ENCODE measurements at regions not wholly inside any gene's neighbourhood (a gene's known extent, or its start where the extent isn't known, plus 50 kb on each side); places are given as distances from the start of the nearest gene placed in this dataset.
"Not testable (repeated sequence)": the region's sequence is repeated elsewhere in the genome, so short reads cannot be mapped to it uniquely, and the experiment has no call there.

- POLR2A ChIA-PET; H3K79me2 ChIP-seq (ENCODE audit: insufficient read depth, low read depth, low read length); DNase-seq (ENCODE audit: low spot score); intact Hi-C loops (cut with micrococcal nuclease; ENCODE audit: unreplicated experiment); H3K27ac ChIP-seq (ENCODE audit: low read depth, low read length, poor library complexity, severe bottlenecking); H3K4me3 ChIP-seq (ENCODE audit: low read depth, low read length, poor library complexity, severe bottlenecking); CTCF ChIA-PET (ENCODE audit: unreplicated experiment); H4K20me1 ChIP-seq (ENCODE audit: insufficient read depth, low read length); BruUV-seq (replicated peaks); H3K9me2 ChIP-seq (ENCODE audit: insufficient read depth, low read length); H3K36me3 ChIP-seq (ENCODE audit: insufficient read depth, low read length); H2AFZ ChIP-seq (ENCODE audit: low read length); H3K4me2 ChIP-seq (ENCODE audit: low read length); H3K9me3 ChIP-seq (ENCODE audit: low read length): not testable (repeated sequence)
- peaks cover 16% of the 10 kb centered on the region for H3K4me1 ChIP-seq (ENCODE audit: insufficient read depth, low read length, poor library complexity, severe bottlenecking)
These were observed 188.3 kb downstream of the OR4M2 start for GRCh38 chr15:22268654-22269053.

- H3K79me2 ChIP-seq (ENCODE audit: insufficient read depth, low read depth, low read length); CTCF ChIA-PET (ENCODE audit: unreplicated experiment): not testable (repeated sequence)
These were observed 186.2 kb upstream of the GOLGA6L22 start for GRCh38 chr15:22272286-22273160.

GRCh38 chr15:22273185-22273584 lies 185.5 kb upstream of the GOLGA6L22 start:
- DNase-seq (ENCODE audit: low spot score); CTCF ChIA-PET (ENCODE audit: unreplicated experiment); H4K20me1 ChIP-seq (ENCODE audit: insufficient read depth, low read length); H3K79me2 ChIP-seq (ENCODE audit: insufficient read depth, low read depth, low read length); H3K4me3 ChIP-seq (ENCODE audit: low read depth, low read length, poor library complexity, severe bottlenecking); POLR2A ChIA-PET; H3K4me2 ChIP-seq (ENCODE audit: low read length); intact Hi-C loops (cut with micrococcal nuclease; ENCODE audit: unreplicated experiment); H3K4me1 ChIP-seq (ENCODE audit: insufficient read depth, low read length, poor library complexity, severe bottlenecking); H3K9me2 ChIP-seq (ENCODE audit: insufficient read depth, low read length); H3K27ac ChIP-seq (ENCODE audit: low read depth, low read length, poor library complexity, severe bottlenecking); BruUV-seq (replicated peaks); H2AFZ ChIP-seq (ENCODE audit: low read length); H3K9me3 ChIP-seq (ENCODE audit: low read length); H3K36me3 ChIP-seq (ENCODE audit: insufficient read depth, low read length): not testable (repeated sequence)

More at GRCh38 chr15:22272286-22273160, 186.2 kb upstream of the GOLGA6L22 start:
- BruUV-seq (replicated peaks); H3K4me2 ChIP-seq (ENCODE audit: low read length); H3K4me3 ChIP-seq (ENCODE audit: low read depth, low read length, poor library complexity, severe bottlenecking); intact Hi-C loops (cut with micrococcal nuclease; ENCODE audit: unreplicated experiment); DNase-seq (ENCODE audit: low spot score); H2AFZ ChIP-seq (ENCODE audit: low read length); H3K4me1 ChIP-seq (ENCODE audit: insufficient read depth, low read length, poor library complexity, severe bottlenecking); H3K27ac ChIP-seq (ENCODE audit: low read depth, low read length, poor library complexity, severe bottlenecking); H4K20me1 ChIP-seq (ENCODE audit: insufficient read depth, low read length); H3K9me2 ChIP-seq (ENCODE audit: insufficient read depth, low read length); H3K36me3 ChIP-seq (ENCODE audit: insufficient read depth, low read length); H3K9me3 ChIP-seq (ENCODE audit: low read length): not testable (repeated sequence)
- POLR2A ChIA-PET, result interaction anchor here (0.6 kb wide), 1 partner anchor 25 kb away, joined by 3 read pairs; no protein-coding TSS in a partner anchor

- intact Hi-C loops (cut with micrococcal nuclease; ENCODE audit: unreplicated experiment); POLR2A ChIA-PET; H3K79me2 ChIP-seq (ENCODE audit: insufficient read depth, low read depth, low read length); H3K9me3 ChIP-seq (ENCODE audit: low read length); H3K36me3 ChIP-seq (ENCODE audit: insufficient read depth, low read length); CTCF ChIA-PET (ENCODE audit: unreplicated experiment); H2AFZ ChIP-seq (ENCODE audit: low read length); H3K4me1 ChIP-seq (ENCODE audit: insufficient read depth, low read length, poor library complexity, severe bottlenecking); H3K9me2 ChIP-seq (ENCODE audit: insufficient read depth, low read length); H3K4me2 ChIP-seq (ENCODE audit: low read length); BruUV-seq (replicated peaks); DNase-seq (ENCODE audit: low spot score); H3K4me3 ChIP-seq (ENCODE audit: low read depth, low read length, poor library complexity, severe bottlenecking); H3K27ac ChIP-seq (ENCODE audit: low read depth, low read length, poor library complexity, severe bottlenecking); H4K20me1 ChIP-seq (ENCODE audit: insufficient read depth, low read length): not testable (repeated sequence)
These were observed 184.3 kb upstream of the GOLGA6L22 start for GRCh38 chr15:22274376-22274775.

- BruUV-seq (replicated peaks); H3K79me2 ChIP-seq (ENCODE audit: insufficient read depth, low read depth, low read length); H3K9me3 ChIP-seq (ENCODE audit: low read length); H2AFZ ChIP-seq (ENCODE audit: low read length); H3K27ac ChIP-seq (ENCODE audit: low read depth, low read length, poor library complexity, severe bottlenecking); H3K9me2 ChIP-seq (ENCODE audit: insufficient read depth, low read length); H3K4me2 ChIP-seq (ENCODE audit: low read length); H4K20me1 ChIP-seq (ENCODE audit: insufficient read depth, low read length); CTCF ChIA-PET (ENCODE audit: unreplicated experiment); H3K4me3 ChIP-seq (ENCODE audit: low read depth, low read length, poor library complexity, severe bottlenecking); H3K36me3 ChIP-seq (ENCODE audit: insufficient read depth, low read length); H3K4me1 ChIP-seq (ENCODE audit: insufficient read depth, low read length, poor library complexity, severe bottlenecking); DNase-seq (ENCODE audit: low spot score): not testable (repeated sequence)
- intact Hi-C loops (cut with micrococcal nuclease; ENCODE audit: unreplicated experiment), result loop anchor here (5.0 kb wide), 1 partner anchor 1923 kb away; no protein-coding TSS in a partner anchor
- POLR2A ChIA-PET, result interaction anchor here (0.8 kb wide), 1 partner anchor 1636 kb away, joined by 3 read pairs; no protein-coding TSS in a partner anchor
These were observed 177.9 kb upstream of the GOLGA6L22 start for GRCh38 chr15:22280770-22281169.

- POLR2A ChIA-PET; BruUV-seq (replicated peaks): not testable (repeated sequence)
- intact Hi-C loops (cut with micrococcal nuclease; ENCODE audit: unreplicated experiment), result loop anchor here (5.0 kb wide), 1 partner anchor 1926 kb away; no protein-coding TSS in a partner anchor
These were observed 175.7 kb upstream of the GOLGA6L22 start for GRCh38 chr15:22282794-22283533.

More at GRCh38 chr15:22282794-22283533, 175.7 kb upstream of the GOLGA6L22 start:
- H3K79me2 ChIP-seq (ENCODE audit: insufficient read depth, low read depth, low read length); H3K4me1 ChIP-seq (ENCODE audit: insufficient read depth, low read length, poor library complexity, severe bottlenecking); H4K20me1 ChIP-seq (ENCODE audit: insufficient read depth, low read length); H3K36me3 ChIP-seq (ENCODE audit: insufficient read depth, low read length); H3K9me2 ChIP-seq (ENCODE audit: insufficient read depth, low read length); H3K27ac ChIP-seq (ENCODE audit: low read depth, low read length, poor library complexity, severe bottlenecking); H2AFZ ChIP-seq (ENCODE audit: low read length); H3K9me3 ChIP-seq (ENCODE audit: low read length); CTCF ChIA-PET (ENCODE audit: unreplicated experiment); H3K4me3 ChIP-seq (ENCODE audit: low read depth, low read length, poor library complexity, severe bottlenecking); DNase-seq (ENCODE audit: low spot score); H3K4me2 ChIP-seq (ENCODE audit: low read length): not testable (repeated sequence)

All from OCI-LY7 (cell line).